IMR-90 (cell line): ENCODE measurements at regions not wholly inside any gene's neighbourhood (a gene's known extent, or its start where the extent isn't known, plus 50 kb on each side); places are given as distances from the start of the nearest gene placed in this dataset.

Experiments used
- ATAC-seq: fragments of 200-7000 bp; cut with Tn5 transposase; 2 replicates; pipeline ENCODE4 v1.9.1; 2020; ENCODE audit warnings: low read depth, mild to moderate bottlenecking, moderate library complexity
- BruUV-seq: library from RNA; stranded (reverse); fragments of 400-500 nt; replicated peaks from 2 replicates; lab custom pipeline; 2021; lab: Mats Ljungman, UMichigan
- CTCF ChIA-PET: fragments of 300-600 bp; formaldehyde crosslinking; extraction: SDS; loops from one replicate; lab custom pipeline; 2021; ENCODE audit warnings: antibody characterized with exemption; lab: Yijun Ruan, JAX
- POLR2A ChIA-PET: fragments of 300-600 bp; sonication (Branson Sonifier 250); formaldehyde crosslinking; loops from one replicate; lab custom pipeline; 2022; ENCODE audit warnings: antibody characterized with exemption; ENCODE audit not compliant: unreplicated experiment; lab: Charles Lee
- DNase-seq: peaks from one replicate; pipeline ENCODE4 v3.0.0; 2013
- H2AFZ ChIP-seq: replicated peaks from 2 replicates; pipeline ENCODE3; 2013; ENCODE audit warnings: low read length, mild to moderate bottlenecking; ENCODE audit not compliant: poor library complexity
- H2AK5ac ChIP-seq: 2 replicates; pipeline ENCODE4 v1.6.1; 2013; ENCODE audit warnings: low read depth, low read length, inconsistent platforms
- H2AK9ac ChIP-seq: replicated peaks from 2 replicates; pipeline ENCODE3; 2013; ENCODE audit warnings: mild to moderate bottlenecking, low read depth, low read length, moderate library complexity; ENCODE audit not compliant: poor library complexity
- H2BK120ac ChIP-seq: 2 replicates; pipeline ENCODE4 v1.6.1; 2013; ENCODE audit warnings: low read depth, low read length, inconsistent platforms
- H2BK15ac ChIP-seq: 3 replicates; pipeline ENCODE4 v1.6.1; 2013; ENCODE audit warnings: low read depth, low read length, inconsistent platforms
- H2BK20ac ChIP-seq: 2 replicates; pipeline ENCODE4 v1.6.1; 2013; ENCODE audit warnings: low read depth, mild to moderate bottlenecking, inconsistent platforms, low read length, moderate library complexity
- H2BK5ac ChIP-seq: 2 replicates; pipeline ENCODE4 v1.6.1; 2013; ENCODE audit warnings: mild to moderate bottlenecking, low read depth, low read length, inconsistent platforms; ENCODE audit not compliant: poor library complexity, severe bottlenecking
- H3K14ac ChIP-seq: replicated peaks from 2 replicates; pipeline ENCODE4 v1.6.1; 2013; ENCODE audit warnings: low read depth, low read length, inconsistent platforms
- H3K18ac ChIP-seq: 2 replicates; pipeline ENCODE4 v1.6.1; 2013; ENCODE audit warnings: low read depth, low read length, control low read depth
- H3K23ac ChIP-seq: 2 replicates; pipeline ENCODE4 v1.6.1; 2013; ENCODE audit warnings: low read depth, low read length, inconsistent platforms
- H3K27ac ChIP-seq: 2 replicates; pipeline ENCODE4 v1.5.1; 2013; ENCODE audit warnings: mild to moderate bottlenecking, control low read depth, low read length; ENCODE audit not compliant: insufficient read depth
- H3K27me3 ChIP-seq: 2 replicates; pipeline ENCODE4 v1.6.1; 2013; ENCODE audit warnings: low read length; ENCODE audit not compliant: control insufficient read depth, insufficient read depth
- H3K36me3 ChIP-seq: 2 replicates; pipeline ENCODE4 v1.6.1; 2013; ENCODE audit warnings: low read length, mixed read lengths; ENCODE audit not compliant: control insufficient read depth, insufficient read depth
- H3K4ac ChIP-seq: 2 replicates; pipeline ENCODE4 v1.6.1; 2013; ENCODE audit warnings: low read depth, low read length, inconsistent platforms
- H3K4me1 ChIP-seq: 2 replicates; pipeline ENCODE4 v1.6.1; 2013; ENCODE audit warnings: low read length, mixed read lengths; ENCODE audit not compliant: control insufficient read depth, insufficient read depth
- H3K4me2 ChIP-seq: 2 replicates; pipeline ENCODE4 v1.6.1; 2013; ENCODE audit warnings: low read depth, mild to moderate bottlenecking, control low read depth, low read length, moderate library complexity
- H3K4me3 ChIP-seq: 2 replicates; pipeline ENCODE4 v1.5.1; 2013; ENCODE audit warnings: low read depth, mild to moderate bottlenecking, control low read depth, low read length, moderate library complexity; ENCODE audit not compliant: insufficient read depth
- H3K56ac ChIP-seq: 2 replicates; pipeline ENCODE4 v1.6.1; 2013; ENCODE audit warnings: low read length, inconsistent platforms; ENCODE audit not compliant: insufficient read depth; ENCODE audit errors: extremely low read depth
- H3K79me1 ChIP-seq, 2 experiments: 2 replicates each; pipeline ENCODE4 v1.6.1; 2013; ENCODE audit warnings: low read length in 2 of 2, inconsistent platforms in 1 of 2, low read depth in 1 of 2
- H3K9ac ChIP-seq: 2 replicates; pipeline ENCODE4 v1.6.1; 2013; ENCODE audit warnings: low read depth, low read length, control low read depth
- H3K9me1 ChIP-seq: 2 replicates; pipeline ENCODE4 v1.6.1; 2013; ENCODE audit warnings: low read length, inconsistent platforms; ENCODE audit not compliant: insufficient read depth
- H3K9me3 ChIP-seq: 2 replicates; pipeline ENCODE4 v1.6.1; 2013; ENCODE audit warnings: low read length; ENCODE audit not compliant: control insufficient read depth, insufficient read depth
- H4K20me1 ChIP-seq: 2 replicates; pipeline ENCODE4 v1.6.1; 2013; ENCODE audit warnings: low read length, inconsistent platforms; ENCODE audit not compliant: insufficient read depth
- H4K5ac ChIP-seq: 2 replicates; pipeline ENCODE4 v1.6.1; 2013; ENCODE audit warnings: mild to moderate bottlenecking, low read depth, low read length, control low read depth
- H4K8ac ChIP-seq, 2 experiments: 2 replicates each; pipeline ENCODE4 v1.6.1; 2013; ENCODE audit warnings: low read depth in 2 of 2, low read length in 2 of 2, control low read depth in 1 of 2, inconsistent platforms in 1 of 2
- H4K91ac ChIP-seq: 2 replicates; pipeline ENCODE4 v1.6.1; 2013; ENCODE audit warnings: low read depth, low read length, inconsistent platforms; ENCODE audit not compliant: insufficient read depth
- BHLHE40 ChIP-seq: fragments of 150-350 bp; IDR thresholded peaks from 2 replicates; pipeline ENCODE4 v1.6.1; 2016; ENCODE audit warnings: mild to moderate bottlenecking, low read depth, low read length
- CHD1 ChIP-seq: IDR thresholded peaks from 2 replicates; pipeline ENCODE4 v1.6.1; 2012; ENCODE audit warnings: low read depth, low read length, improper control_type of control experiment
- CTCF ChIP-seq: conservative IDR thresholded peaks from 2 replicates; pipeline ENCODE4 v1.5.1; 2012; ENCODE audit warnings: mild to moderate bottlenecking, low read depth, low read length, improper control_type of control experiment
- ELK1 ChIP-seq: fragments of 150-350 bp; IDR thresholded peaks from 2 replicates; pipeline ENCODE4 v1.6.1; 2016; ENCODE audit warnings: low read depth, mild to moderate bottlenecking, low read length, moderate library complexity, borderline replicate concordance
- MAFK ChIP-seq: IDR thresholded peaks from 2 replicates; pipeline ENCODE4 v1.6.1; 2012; ENCODE audit warnings: low read depth, low read length, improper control_type of control experiment
- MAZ ChIP-seq: IDR thresholded peaks from 2 replicates; pipeline ENCODE4 v1.6.1; 2012; ENCODE audit warnings: low read depth, mild to moderate bottlenecking, low read length, improper control_type of control experiment, moderate library complexity, borderline replicate concordance
- MXI1 ChIP-seq: IDR thresholded peaks from 2 replicates; pipeline ENCODE4 v1.6.1; 2012; ENCODE audit warnings: low read depth, mild to moderate bottlenecking, low read length, moderate library complexity, borderline replicate concordance
- NFE2L2 ChIP-seq: fragments of 150-350 bp; IDR thresholded peaks from 2 replicates; pipeline ENCODE4 v1.6.1; 2016; ENCODE audit warnings: low read depth, mild to moderate bottlenecking, low read length
- RAD21 ChIP-seq: IDR thresholded peaks from 2 replicates; pipeline ENCODE4 v1.6.1; 2012; ENCODE audit warnings: low read length, improper control_type of control experiment
- RFX5 ChIP-seq: IDR thresholded peaks from 2 replicates; pipeline ENCODE4 v1.8.0; 2012; ENCODE audit warnings: low read depth, mild to moderate bottlenecking, low read length, moderate library complexity
- SMC3 ChIP-seq: fragments of 150-350 bp; IDR thresholded peaks from 2 replicates; pipeline ENCODE4 v1.6.1; 2016; ENCODE audit warnings: low read depth, mild to moderate bottlenecking, antibody characterized with exemption, low read length, moderate library complexity
- USF2 ChIP-seq: fragments of 150-350 bp; IDR thresholded peaks from 2 replicates; pipeline ENCODE4 v1.6.1; 2017; ENCODE audit warnings: mild to moderate bottlenecking, antibody characterized with exemption, low read length, low read depth
- WGBS, 2 experiments: methylation state at CpG; one replicate each; pipeline versions ENCODE4 v1.1.5 to v1.1.7; 2013; ENCODE audit warnings: missing lambda C conversion rate in 2 of 2; ENCODE audit not compliant: insufficient read length in 1 of 2; ENCODE audit errors: extremely low coverage in 2 of 2; 5-methylcytosine and 5-hydroxymethylcytosine counted together
- dilution Hi-C: fragments of 300-500 bp; cut with HindIII; formaldehyde crosslinking; loops from one replicate; pipeline ENCODE4 v1.14.3; 2018; ENCODE audit warnings: low sequenced_read_pairs; ENCODE audit not compliant: unreplicated experiment
- in situ Hi-C: fragments of 300-500 bp; cut with MboI; formaldehyde crosslinking; loops from 3 replicates; pipeline ENCODE4 v1.14.3; 2019; ENCODE audit warnings: low sequenced_read_pairs, inconsistent platforms, mixed read lengths
- intact Hi-C: fragments of 100-400 bp; cut with micrococcal nuclease; formaldehyde crosslinking; loops from 2 replicates; pipeline ENCODE4 v1.10.0; 2022

GRCh38 chr3:174460831-174461230, 398.3 kb upstream of the NAALADL2 start:
- no peak overlapping the region for H2BK15ac ChIP-seq
- H3K4ac ChIP-seq: no peak overlapping the region
- H3K27me3 ChIP-seq: no peaks in the 10 kb centered on the region
- H4K20me1 ChIP-seq: no peaks in the 10 kb centered on the region
- H3K9ac ChIP-seq: no peak overlapping the region
- H3K9me1 ChIP-seq: no peaks in the 10 kb centered on the region
- H3K23ac ChIP-seq: no peak overlapping the region
- H2AFZ ChIP-seq: no peak overlapping the region
- no peak overlapping the region for H4K91ac ChIP-seq
- no peak for ATAC-seq
- intact Hi-C loops (no loop called here), dilution Hi-C loops (no loop called here), in situ Hi-C loops (no loop called here)
- H3K18ac ChIP-seq: no peak overlapping the region; the same call in 1 of the 2 replicates
- H2AK9ac ChIP-seq: no peak overlapping the region
- H2BK20ac ChIP-seq: no peak overlapping the region
- no peak for DNase-seq
- peaks cover 2% of the 10 kb centered on the region for H3K4me1 ChIP-seq
- no peaks in the 10 kb centered on the region for H3K36me3 ChIP-seq
- no peak overlapping the region for H2AK5ac ChIP-seq
- no peak overlapping the region for H2BK5ac ChIP-seq
- H3K56ac ChIP-seq: no peak overlapping the region
- no TSS peak for BruUV-seq
- no peak overlapping the region for H3K27ac ChIP-seq
- H3K14ac ChIP-seq: no peak overlapping the region
- ChIA-PET POLR2A (no interaction called here), CTCF (no interaction called here)
- H4K8ac ChIP-seq: no peak overlapping the region
- H4K5ac ChIP-seq: no peak overlapping the region
- H3K4me2 ChIP-seq: no peak overlapping the region
- no CpG with 5 or more reads among the region's 1 CpG for WGBS, 2 experiments
- H2BK120ac ChIP-seq: no peak overlapping the region
- TF ChIP-seq CHD1 (no peak), NFE2L2 (no peak), SMC3 (no peak), RFX5 (no peak), ELK1 (no peak), MXI1 (no peak), CTCF (no peak), BHLHE40 (no peak), USF2 (no peak), MAFK (no peak), RAD21 (no peak), MAZ (no peak)
- H3K4me3 ChIP-seq: no peak overlapping the region
- no peaks in the 10 kb centered on the region; a peak in 2 of 4 replicates for H3K79me1 ChIP-seq
- H3K9me3 ChIP-seq: peaks cover 2% of the 10 kb centered on the region; the same call in 1 of the 2 replicates
